GM11168 (cell line): ENCODE measurements at regions not wholly inside any gene's neighbourhood (a gene's known extent, or its start where the extent isn't known, plus 50 kb on each side); places are given as distances from the start of the nearest gene placed in this dataset.

Experiments used
- in situ Hi-C: fragments of 300-500 bp; cut with MboI; formaldehyde crosslinking; loops from one replicate; pipeline ENCODE4 v1.12.0; 2022; ENCODE audit warnings: low sequenced_read_pairs; ENCODE audit not compliant: unreplicated experiment

GRCh38 chr6:10258341-10258740, 156.5 kb downstream of the TFAP2A start:
- in situ Hi-C loops, result loop anchor here (25.0 kb wide), 1 partner anchor 179 kb away; no protein-coding TSS in a partner anchor

- in situ Hi-C loops, result loop anchor here (25.0 kb wide), 1 partner anchor 181 kb away; no protein-coding TSS in a partner anchor
Observed at GRCh38 chr6:10256113-10256690, 158.7 kb downstream of the TFAP2A start.

GRCh38 chr6:10250655-10251220, 164.1 kb downstream of the TFAP2A start:
- in situ Hi-C loops, result loop anchor here (25.0 kb wide), 1 partner anchor 187 kb away; no protein-coding TSS in a partner anchor

GRCh38 chr6:10248378-10248843, 166.5 kb downstream of the TFAP2A start:
- in situ Hi-C loops, result no loop called here

GRCh38 chr6:10237298-10238038, 177.4 kb downstream of the TFAP2A start:
- in situ Hi-C loops, result no loop called here

GRCh38 chr6:10235344-10235743, 179.5 kb downstream of the TFAP2A start:
- in situ Hi-C loops, result no loop called here

- in situ Hi-C loops, result no loop called here
Observed at GRCh38 chr6:10230531-10230930, 184.3 kb downstream of the TFAP2A start.

- in situ Hi-C loops, result no loop called here
Observed at GRCh38 chr6:10223841-10224240, 191.0 kb downstream of the TFAP2A start.

GRCh38 chr6:10221178-10221577, 193.7 kb downstream of the TFAP2A start:
- in situ Hi-C loops, result no loop called here

- in situ Hi-C loops, result no loop called here
Observed at GRCh38 chr6:10219510-10219909, 195.4 kb downstream of the TFAP2A start.

GRCh38 chr6:10217111-10217510, 197.8 kb downstream of the TFAP2A start:
- in situ Hi-C loops, result no loop called here

GRCh38 chr6:10215326-10216110, 199.4 kb downstream of the TFAP2A start:
- in situ Hi-C loops, result no loop called here

- in situ Hi-C loops, result no loop called here
Observed at GRCh38 chr6:10210052-10210451, 204.8 kb downstream of the TFAP2A start.

GRCh38 chr6:10205892-10206291, 209.0 kb downstream of the TFAP2A start:
- in situ Hi-C loops, result no loop called here

GRCh38 chr6:10205120-10205519, 209.8 kb downstream of the TFAP2A start:
- in situ Hi-C loops, result no loop called here

- in situ Hi-C loops, result no loop called here
Observed at GRCh38 chr6:10203651-10204050, 211.2 kb downstream of the TFAP2A start.

GRCh38 chr6:10202581-10202980, 212.3 kb downstream of the TFAP2A start:
- in situ Hi-C loops, result no loop called here

GRCh38 chr6:10201606-10202510, 213.0 kb downstream of the TFAP2A start:
- in situ Hi-C loops, result no loop called here

- in situ Hi-C loops, result no loop called here
Observed at GRCh38 chr6:10196090-10196489, 218.8 kb downstream of the TFAP2A start.
